ENCODE measurements at regions not wholly inside any gene's neighbourhood (a gene's known extent, or its start where the extent isn't known, plus 50 kb on each side); places are given as distances from the start of the nearest gene placed in this dataset.

GRCh38 chr1:239635276-239635675 is 248.9 kb downstream of the CHRM3 start:
- Histone ChIP-seq H2BK120ac (replicated peaks; ENCODE audit: low read depth, low read length) (no peak overlapping the region), H2BK5ac (ENCODE audit: low read depth, low read length) (no peak overlapping the region), H3K56ac (replicated peaks; ENCODE audit: insufficient read length, low read depth, low read length) (no peak overlapping the region), H4K5ac (ENCODE audit: insufficient read length, low read depth, low read length) (no peak overlapping the region), H3K36me3 (ENCODE audit: control insufficient read depth in 2 of 4, insufficient read depth in 4 of 4, low read length in 3 of 4) (no peaks in the 10 kb centered on the region; a peak in 1 of 8 replicates), H3K9ac (replicated peaks in 1 of 4; ENCODE audit: extremely low read depth in 1 of 4, low read depth in 3 of 4, low read length in 3 of 4) (no peak overlapping the region), H3K4me2 (ENCODE audit: insufficient read depth in 1 of 2, low read depth in 2 of 2, low read length in 2 of 2) (no peak overlapping the region), H3K14ac (ENCODE audit: insufficient read length) (no peak overlapping the region), H3K18ac (ENCODE audit: extremely low read depth, low read length) (no peak overlapping the region), H2AK5ac (ENCODE audit: low read depth, low read length) (no peak overlapping the region), H3K9me3 (ENCODE audit: insufficient read depth in 2 of 2, low read depth in 1 of 2, low read length in 1 of 2) (no peaks in the 10 kb centered on the region), H3K23me2 (ENCODE audit: low read depth, low read length) (no peaks in the 10 kb centered on the region), H4K8ac (ENCODE audit: extremely low read depth, insufficient read depth, low read length) (no peak overlapping the region), H4K20me1 (replicated peaks in 1 of 2; ENCODE audit: control insufficient read depth in 1 of 2, insufficient read depth in 2 of 2, low read length in 2 of 2) (no peaks in the 10 kb centered on the region), H3K4me3 (ENCODE audit: extremely low read depth in 1 of 4, insufficient read depth in 2 of 4, low read depth in 3 of 4, low read length in 4 of 4) (no peak overlapping the region), H2BK12ac (ENCODE audit: low read depth, low read length) (no peak overlapping the region), H3K27me3 (replicated peaks in 1 of 4; ENCODE audit: control insufficient read depth in 3 of 4, extremely low read depth in 1 of 4, insufficient read depth in 3 of 4, low read length in 3 of 4) (no peaks in the 10 kb centered on the region), H3K79me1 (ENCODE audit: low read depth, low read length) (no peaks in the 10 kb centered on the region), H3K4me1 (replicated peaks in 1 of 4; ENCODE audit: control insufficient read depth in 3 of 4, insufficient read depth in 4 of 4, low read length in 3 of 4) (peaks cover 0 to 4% (median 2%) of the 10 kb centered on the region in 4 experiments; a peak in 2 of 7 replicates), H3K4ac (replicated peaks; ENCODE audit: insufficient read length, low read depth, low read length) (no peak overlapping the region), H3K23ac (ENCODE audit: insufficient read length) (no peak overlapping the region), H2BK20ac (ENCODE audit: low read length) (no peak overlapping the region), H3K27ac (ENCODE audit: low read depth, low read length) (no peak overlapping the region), H2BK15ac (ENCODE audit: low read length) (no peak overlapping the region), H4K91ac (replicated peaks; ENCODE audit: insufficient read length, low read length) (no peak overlapping the region), H2AFZ (ENCODE audit: low read length) (no peak overlapping the region), H3K79me2 (ENCODE audit: control insufficient read depth in 1 of 2, insufficient read depth in 2 of 2, low read length in 2 of 2) (no peaks in the 10 kb centered on the region)
- ChIA-PET CTCF (ENCODE audit: partially characterized antibody) (interaction anchor here (0.6 to 0.9 kb wide), 2 partner anchors 25 to 602 kb away, joined by 3 read pairs; no protein-coding TSS in a partner anchor), POLR2A (ENCODE audit: partially characterized antibody) (no interaction called here)
- FAIRE-seq (no peak), DNase-seq (ENCODE audit: low read depth in 1 of 2, low spot score in 2 of 2) (no peak)
- 57% methylated on average over 2 of the region's 2 CpGs; no CpG with 5 or more reads in 1 of the 2 experiments for WGBS, 2 experiments (ENCODE audit: extremely low coverage in 1 of 2, insufficient coverage in 1 of 2, insufficient read length in 1 of 2, insufficient replicate concordance in 2 of 2, low coverage in 1 of 2, low lambda C conversion rate in 2 of 2, missing lambda C conversion rate in 1 of 2)
- TF ChIP-seq RNF2 (IDR thresholded peaks at IDR 0.05; ENCODE audit: borderline replicate concordance, low read depth, low read length, missing control alignments, poor library complexity, severe bottlenecking) (no peak), CTBP2 (IDR thresholded peaks at IDR 0.05; ENCODE audit: borderline replicate concordance, insufficient read depth, insufficient read length, low read length) (no peak), GABPA (IDR thresholded peaks at IDR 0.05; ENCODE audit: borderline replicate concordance, insufficient read depth, low read length) (no peak), SUZ12 (IDR thresholded peaks at IDR 0.05; ENCODE audit: low read length) (no peak), EGR1 (IDR thresholded peaks at IDR 0.05; ENCODE audit: borderline replicate concordance, low read depth, low read length) (no peak), BCL11A (IDR thresholded peaks at IDR 0.05; ENCODE audit: low read depth in 2 of 2, low read length in 2 of 2) (no peak), E2F6 (IDR thresholded peaks at IDR 0.05) (no peak), JUN (IDR thresholded peaks at IDR 0.05; ENCODE audit: low read depth, low read length) (no peak), SP1 (IDR thresholded peaks at IDR 0.05; ENCODE audit: low read depth, low read length) (no peak), SAP30 (IDR thresholded peaks at IDR 0.05; ENCODE audit: insufficient read depth, insufficient replicate concordance, low read length) (no peak), RAD21 (IDR thresholded peaks at IDR 0.05 in 1 of 2, conservative IDR thresholded peaks at IDR 0.05 in 1 of 2; ENCODE audit: low read depth in 2 of 2, low read length in 2 of 2) (no peak), BACH1 (IDR thresholded peaks at IDR 0.05; ENCODE audit: low read length) (no peak), KDM5A (IDR thresholded peaks at IDR 0.05; ENCODE audit: low read length) (no peak)

Data from H1 (cell line).